ENCODE measurements at regions not wholly inside any gene's neighbourhood (a gene's known extent, or its start where the extent isn't known, plus 50 kb on each side); places are given as distances from the start of the nearest gene placed in this dataset.

DNA sequence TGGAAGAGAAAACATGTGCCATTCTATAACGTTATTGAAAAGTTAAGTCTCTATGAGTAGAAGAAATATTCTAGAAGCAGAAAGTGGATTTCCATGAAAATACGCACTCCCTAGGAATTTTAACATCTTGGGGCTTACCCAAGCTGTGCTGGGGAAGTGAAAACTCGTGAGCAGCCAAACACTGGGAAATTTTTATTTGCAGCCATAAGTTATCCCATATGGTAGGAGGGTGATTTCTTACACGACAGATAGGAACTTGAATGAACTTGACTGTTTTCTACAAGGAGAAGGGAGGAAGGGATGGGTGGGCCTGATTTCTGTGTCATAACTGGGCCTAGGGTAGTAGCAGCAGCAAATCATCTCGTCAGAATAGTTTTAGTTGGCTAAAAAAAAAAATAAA lies 272.6 kb downstream of the ETAA1 start:
- Histone ChIP-seq H3K36me3 (ENCODE audit: control insufficient read depth in 2 of 2, insufficient read depth in 2 of 2, low read length in 1 of 2) (no peaks in the 10 kb centered on the region), H3K9me3 (replicated peaks; ENCODE audit: control insufficient read depth, insufficient read depth, low read length) (no peaks in the 10 kb centered on the region), H4K20me1 (ENCODE audit: control insufficient read depth, insufficient read depth) (no peaks in the 10 kb centered on the region), H3K27me3 (replicated peaks in 1 of 2; ENCODE audit: control insufficient read depth in 2 of 2, insufficient read depth in 2 of 2, low read length in 1 of 2) (no peaks in the 10 kb centered on the region), H3K27ac (ENCODE audit: control insufficient read depth, insufficient read depth) (no peak overlapping the region), H3K9ac (ENCODE audit: control insufficient read depth, insufficient read depth, low read length) (no peak overlapping the region), H3K4me3 (no peak overlapping the region), H3K4me2 (ENCODE audit: control insufficient read depth, insufficient read depth) (no peak overlapping the region), H2AFZ (ENCODE audit: control insufficient read depth, low read depth, low read length) (no peak overlapping the region), H3K4me1 (ENCODE audit: control insufficient read depth, insufficient read depth, low read length) (no peaks in the 10 kb centered on the region; the same call in 1 of the 2 replicates), H3K79me2 (ENCODE audit: control insufficient read depth, insufficient read depth, low read length) (no peaks in the 10 kb centered on the region)
- ATAC-seq (no peak), DNase-seq (ENCODE audit: low read depth, low spot score) (no peak), FAIRE-seq (no peak)
- intact Hi-C loops (cut with micrococcal nuclease; ENCODE audit: unreplicated experiment): no loop called here
- SMC1A ChIA-PET (ENCODE audit: uncharacterized antibody, unreplicated experiment): interaction anchor here (0.6 kb wide), 1 partner anchor 150 kb away, joined by 3 read pairs; no protein-coding TSS in a partner anchor
- BruUV-seq (replicated peaks): no TSS peak
- RAD21 ChIA-PET (ENCODE audit: unreplicated experiment): no interaction called here
- CTCF ChIA-PET: no interaction called here
- WGBS (ENCODE audit: insufficient coverage, insufficient replicate concordance, low lambda C conversion rate, missing lambda C conversion rate): under 1% methylated on average over 5 of the region's 5 CpGs
- in situ Hi-C loops (cut with MboI): no loop called here
- TF ChIP-seq NFYA (IDR thresholded peaks at IDR 0.05; ENCODE audit: borderline replicate concordance, low read depth, low read length) (no peak), TAF1 (IDR thresholded peaks at IDR 0.05; ENCODE audit: borderline replicate concordance, low read depth, low read length) (no peak), RUNX3 (IDR thresholded peaks at IDR 0.05; ENCODE audit: low read length) (no peak), BMI1 (IDR thresholded peaks at IDR 0.05; ENCODE audit: borderline replicate concordance) (no peak), ZNF217 (IDR thresholded peaks at IDR 0.05) (no peak), BCL11A (IDR thresholded peaks at IDR 0.05; ENCODE audit: low read depth, low read length) (no peak)
- POLR2A ChIA-PET: no interaction called here

DNA sequence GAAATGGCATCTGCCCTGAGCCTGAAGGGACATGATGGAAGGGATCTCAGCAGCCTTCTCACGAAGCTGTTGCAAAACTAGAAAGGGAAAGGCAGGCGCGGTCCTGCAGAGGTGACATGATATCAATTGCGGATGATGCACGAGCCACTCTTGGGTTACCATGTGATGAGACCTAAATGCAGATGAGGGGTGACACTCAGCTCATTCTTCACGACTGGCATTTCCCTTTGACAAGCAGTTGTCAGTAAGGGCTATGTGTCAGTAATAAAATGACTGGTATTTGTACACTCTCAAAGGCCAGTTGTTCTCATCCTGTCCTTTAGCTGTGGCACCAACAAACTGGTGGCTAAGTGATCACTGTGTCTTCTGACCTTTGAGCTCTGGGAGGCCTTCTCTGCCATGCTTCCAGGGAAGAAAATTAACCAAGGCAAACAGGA lies 273.6 kb downstream of the ETAA1 start:
- ATAC-seq: peak; percentile 28; the same call in 2 of the 3 replicates
- H3K27me3 ChIP-seq (replicated peaks in 1 of 2; ENCODE audit: control insufficient read depth in 2 of 2, insufficient read depth in 2 of 2, low read length in 1 of 2): no peaks in the 10 kb centered on the region
- intact Hi-C loops (cut with micrococcal nuclease; ENCODE audit: unreplicated experiment) (no loop called here), in situ Hi-C loops (cut with MboI) (no loop called here)
- H3K4me2 ChIP-seq (ENCODE audit: control insufficient read depth, insufficient read depth): no peak overlapping the region
- no peaks in the 10 kb centered on the region for H3K79me2 ChIP-seq (ENCODE audit: control insufficient read depth, insufficient read depth, low read length)
- H4K20me1 ChIP-seq (ENCODE audit: control insufficient read depth, insufficient read depth): no peaks in the 10 kb centered on the region
- BruUV-seq (replicated peaks): no TSS peak
- H3K9ac ChIP-seq (ENCODE audit: control insufficient read depth, insufficient read depth, low read length): no peak overlapping the region
- no peak for DNase-seq (ENCODE audit: low read depth, low spot score)
- no peak overlapping the region for H3K27ac ChIP-seq (ENCODE audit: control insufficient read depth, insufficient read depth)
- H3K9me3 ChIP-seq (replicated peaks; ENCODE audit: control insufficient read depth, insufficient read depth, low read length): no peaks in the 10 kb centered on the region
- POLR2A ChIA-PET: no interaction called here
- no peaks in the 10 kb centered on the region; the same call in 1 of the 2 replicates for H3K4me1 ChIP-seq (ENCODE audit: control insufficient read depth, insufficient read depth, low read length)
- SMC1A ChIA-PET (ENCODE audit: uncharacterized antibody, unreplicated experiment): no interaction called here
- H2AFZ ChIP-seq (ENCODE audit: control insufficient read depth, low read depth, low read length): no peak overlapping the region
- H3K4me3 ChIP-seq: no peak overlapping the region
- 50% methylated on average over 6 of the region's 6 CpGs for WGBS (ENCODE audit: insufficient coverage, insufficient replicate concordance, low lambda C conversion rate, missing lambda C conversion rate)
- no peak for FAIRE-seq
- RAD21 ChIA-PET (ENCODE audit: unreplicated experiment): no interaction called here
- CTCF ChIA-PET: no interaction called here
- no peaks in the 10 kb centered on the region for H3K36me3 ChIP-seq (ENCODE audit: control insufficient read depth in 2 of 2, insufficient read depth in 2 of 2, low read length in 1 of 2)
- TF ChIP-seq ZNF622 (IDR thresholded peaks at IDR 0.05) (no peak), NBN (IDR thresholded peaks at IDR 0.05) (no peak), BCL11A (IDR thresholded peaks at IDR 0.05; ENCODE audit: low read depth, low read length) (no peak), NR2C2 (IDR thresholded peaks at IDR 0.05; ENCODE audit: borderline replicate concordance, control insufficient read depth, insufficient read length, low read depth) (no peak), HDGF (IDR thresholded peaks at IDR 0.05) (no peak), PML (IDR thresholded peaks at IDR 0.05; ENCODE audit: low read length) (no peak), MYB (IDR thresholded peaks at IDR 0.05; ENCODE audit: borderline replicate concordance, low read depth, low read length) (no peak)
- TF ChIP-seq, protein P1, sequence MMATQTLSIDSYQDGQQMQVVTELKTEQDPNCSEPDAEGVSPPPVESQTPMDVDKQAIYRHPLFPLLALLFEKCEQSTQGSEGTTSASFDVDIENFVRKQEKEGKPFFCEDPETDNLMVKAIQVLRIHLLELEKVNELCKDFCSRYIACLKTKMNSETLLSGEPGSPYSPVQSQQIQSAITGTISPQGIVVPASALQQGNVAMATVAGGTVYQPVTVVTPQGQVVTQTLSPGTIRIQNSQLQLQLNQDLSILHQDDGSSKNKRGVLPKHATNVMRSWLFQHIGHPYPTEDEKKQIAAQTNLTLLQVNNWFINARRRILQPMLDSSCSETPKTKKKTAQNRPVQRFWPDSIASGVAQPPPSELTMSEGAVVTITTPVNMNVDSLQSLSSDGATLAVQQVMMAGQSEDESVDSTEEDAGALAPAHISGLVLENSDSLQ (IDR thresholded peaks at IDR 0.05): no peak
- TF ChIP-seq, protein P2, sequence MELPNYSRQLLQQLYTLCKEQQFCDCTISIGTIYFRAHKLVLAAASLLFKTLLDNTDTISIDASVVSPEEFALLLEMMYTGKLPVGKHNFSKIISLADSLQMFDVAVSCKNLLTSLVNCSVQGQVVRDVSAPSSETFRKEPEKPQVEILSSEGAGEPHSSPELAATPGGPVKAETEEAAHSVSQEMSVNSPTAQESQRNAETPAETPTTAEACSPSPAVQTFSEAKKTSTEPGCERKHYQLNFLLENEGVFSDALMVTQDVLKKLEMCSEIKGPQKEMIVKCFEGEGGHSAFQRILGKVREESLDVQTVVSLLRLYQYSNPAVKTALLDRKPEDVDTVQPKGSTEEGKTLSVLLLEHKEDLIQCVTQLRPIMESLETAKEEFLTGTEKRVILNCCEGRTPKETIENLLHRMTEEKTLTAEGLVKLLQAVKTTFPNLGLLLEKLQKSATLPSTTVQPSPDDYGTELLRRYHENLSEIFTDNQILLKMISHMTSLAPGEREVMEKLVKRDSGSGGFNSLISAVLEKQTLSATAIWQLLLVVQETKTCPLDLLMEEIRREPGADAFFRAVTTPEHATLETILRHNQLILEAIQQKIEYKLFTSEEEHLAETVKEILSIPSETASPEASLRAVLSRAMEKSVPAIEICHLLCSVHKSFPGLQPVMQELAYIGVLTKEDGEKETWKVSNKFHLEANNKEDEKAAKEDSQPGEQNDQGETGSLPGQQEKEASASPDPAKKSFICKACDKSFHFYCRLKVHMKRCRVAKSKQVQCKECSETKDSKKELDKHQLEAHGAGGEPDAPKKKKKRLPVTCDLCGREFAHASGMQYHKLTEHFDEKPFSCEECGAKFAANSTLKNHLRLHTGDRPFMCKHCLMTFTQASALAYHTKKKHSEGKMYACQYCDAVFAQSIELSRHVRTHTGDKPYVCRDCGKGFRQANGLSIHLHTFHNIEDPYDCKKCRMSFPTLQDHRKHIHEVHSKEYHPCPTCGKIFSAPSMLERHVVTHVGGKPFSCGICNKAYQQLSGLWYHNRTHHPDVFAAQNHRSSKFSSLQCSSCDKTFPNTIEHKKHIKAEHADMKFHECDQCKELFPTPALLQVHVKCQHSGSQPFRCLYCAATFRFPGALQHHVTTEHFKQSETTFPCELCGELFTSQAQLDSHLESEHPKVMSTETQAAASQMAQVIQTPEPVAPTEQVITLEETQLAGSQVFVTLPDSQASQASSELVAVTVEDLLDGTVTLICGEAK (IDR thresholded peaks at IDR 0.05; ENCODE audit: borderline replicate concordance): no peak
- TF ChIP-seq, protein P3, sequence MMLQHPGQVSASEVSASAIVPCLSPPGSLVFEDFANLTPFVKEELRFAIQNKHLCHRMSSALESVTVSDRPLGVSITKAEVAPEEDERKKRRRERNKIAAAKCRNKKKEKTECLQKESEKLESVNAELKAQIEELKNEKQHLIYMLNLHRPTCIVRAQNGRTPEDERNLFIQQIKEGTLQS (IDR thresholded peaks at IDR 0.05; ENCODE audit: borderline replicate concordance, extremely low read depth, low read depth, low read length): no peak

Data from GM12878 (cell line).